ENCODE measurements at regions not wholly inside any gene's neighbourhood (a gene's known extent, or its start where the extent isn't known, plus 50 kb on each side); places are given as distances from the start of the nearest gene placed in this dataset.

GRCh38 chr1:172746091-172746949, 87.4 kb downstream of the FASLG start:
- TF ChIP-seq CTCF (conservative IDR thresholded peaks at IDR 0.05; ENCODE audit: low read depth, low read length), result no peak
- no peak for TF ChIP-seq EZH2 (IDR thresholded peaks at IDR 0.05; ENCODE audit: borderline replicate concordance, low read depth, low read length, poor library complexity, severe bottlenecking)
